Upper lobe of right lung (tissue), 1 donor: ENCODE measurements at regions not wholly inside any gene's neighbourhood (a gene's known extent, or its start where the extent isn't known, plus 50 kb on each side); places are given as distances from the start of the nearest gene placed in this dataset.

ENCODE experiments used
- ATAC-seq: fragments of 200-7000 bp; cut with Tn5 transposase; one replicate; pipeline ENCODE4 v1.9.1; 2020; ENCODE audit warnings: mild to moderate bottlenecking, moderate library complexity
- DNase-seq: peaks from one replicate; pipeline ENCODE4 v3.0.0-alpha.2; 2020
- H3K27ac ChIP-seq: fragments of 200-600 bp; one replicate; pipeline ENCODE4 v1.8.0; 2022
- H3K27me3 ChIP-seq: fragments of 200-600 bp; one replicate; pipeline ENCODE4 v1.8.0; 2022; ENCODE audit warnings: mild to moderate bottlenecking
- H3K36me3 ChIP-seq: fragments of 200-600 bp; one replicate; pipeline ENCODE4 v1.8.0; 2022
- H3K4me1 ChIP-seq: fragments of 200-600 bp; one replicate; pipeline ENCODE4 v1.8.0; 2022
- H3K4me3 ChIP-seq: fragments of 200-600 bp; one replicate; pipeline ENCODE4 v1.8.0; 2022; ENCODE audit warnings: mild to moderate bottlenecking
- H3K9me3 ChIP-seq: fragments of 200-600 bp; one replicate; pipeline ENCODE4 v1.8.0; 2022
- CTCF ChIP-seq: fragments of 200-600 bp; IDR thresholded peaks from one replicate; pipeline ENCODE4 v1.8.0; 2022; ENCODE audit warnings: antibody characterized with exemption
- intact Hi-C: fragments of 100-400 bp; cut with DNase I; formaldehyde crosslinking; loops from one replicate; pipeline ENCODE4 v1.11.0; 2022
- donor health status: DM: no; HTN: yes; CAD: no; lungs with severe emphysema.

GRCh38 chr14:85824526-85824925 is 294.6 kb downstream of the FLRT2 start:
- no peaks in the 10 kb centered on the region for H3K4me1 ChIP-seq
- no peak overlapping the region for H3K4me3 ChIP-seq
- intact Hi-C loops, result no loop called here
- no peaks in the 10 kb centered on the region for H3K36me3 ChIP-seq
- no peaks in the 10 kb centered on the region for H3K27me3 ChIP-seq
- H3K27ac ChIP-seq, result no peak overlapping the region
- DNase-seq, result no peak
- no peaks in the 10 kb centered on the region for H3K9me3 ChIP-seq
- no peak for ATAC-seq
- no peak for TF ChIP-seq CTCF

- H3K36me3 ChIP-seq, result no peaks in the 10 kb centered on the region
- intact Hi-C loops, result no loop called here
- ATAC-seq, result no peak
- H3K27me3 ChIP-seq, result no peaks in the 10 kb centered on the region
- DNase-seq, result no peak
- H3K4me1 ChIP-seq, result no peaks in the 10 kb centered on the region
- no peak overlapping the region for H3K27ac ChIP-seq
- no peak for TF ChIP-seq CTCF
- H3K4me3 ChIP-seq, result no peak overlapping the region
- no peaks in the 10 kb centered on the region for H3K9me3 ChIP-seq
Observed at GRCh38 chr14:85822236-85822635, 292.3 kb downstream of the FLRT2 start.

- intact Hi-C loops, result no loop called here
Observed at GRCh38 chr14:85817430-85817829, 287.5 kb downstream of the FLRT2 start.

GRCh38 chr14:85813040-85813439 is 283.1 kb downstream of the FLRT2 start:
- TF ChIP-seq CTCF, result no peak
- H3K27ac ChIP-seq, result no peak overlapping the region
- DNase-seq, result no peak
- no peaks in the 10 kb centered on the region for H3K27me3 ChIP-seq
- H3K9me3 ChIP-seq, result no peaks in the 10 kb centered on the region
- intact Hi-C loops, result no loop called here
- no peaks in the 10 kb centered on the region for H3K4me1 ChIP-seq
- ATAC-seq, result no peak
- no peaks in the 10 kb centered on the region for H3K36me3 ChIP-seq
- H3K4me3 ChIP-seq, result no peak overlapping the region

More at GRCh38 chr14:85817430-85817829, 287.5 kb downstream of the FLRT2 start:
- TF ChIP-seq CTCF, result no peak
- no peaks in the 10 kb centered on the region for H3K9me3 ChIP-seq
- no peak overlapping the region for H3K27ac ChIP-seq
- H3K36me3 ChIP-seq, result no peaks in the 10 kb centered on the region
- no peaks in the 10 kb centered on the region for H3K4me1 ChIP-seq
- H3K27me3 ChIP-seq, result no peaks in the 10 kb centered on the region
- no peak for ATAC-seq
- no peak for DNase-seq
- H3K4me3 ChIP-seq, result no peak overlapping the region

- no peak for TF ChIP-seq CTCF
- ATAC-seq, result peak; percentile 72
- no peaks in the 10 kb centered on the region for H3K4me1 ChIP-seq
- H3K36me3 ChIP-seq, result no peaks in the 10 kb centered on the region
- no peaks in the 10 kb centered on the region for H3K9me3 ChIP-seq
- H3K27me3 ChIP-seq, result no peaks in the 10 kb centered on the region
- no peak overlapping the region for H3K27ac ChIP-seq
- no peak overlapping the region for H3K4me3 ChIP-seq
- no peak for DNase-seq
- intact Hi-C loops, result no loop called here
Observed at GRCh38 chr14:85811340-85811739, 281.4 kb downstream of the FLRT2 start.

- Histone ChIP-seq H3K4me1 (no peaks in the 10 kb centered on the region), H3K27me3 (no peaks in the 10 kb centered on the region), H3K4me3 (no peak overlapping the region), H3K36me3 (no peaks in the 10 kb centered on the region), H3K27ac (no peak overlapping the region), H3K9me3 (no peaks in the 10 kb centered on the region)
- TF ChIP-seq CTCF, result no peak
- no peak for DNase-seq
- intact Hi-C loops, result no loop called here
- no peak for ATAC-seq
Observed at GRCh38 chr14:85799668-85800067, 269.7 kb downstream of the FLRT2 start.
